ENCODE measurements at regions not wholly inside any gene's neighbourhood (a gene's known extent, or its start where the extent isn't known, plus 50 kb on each side); places are given as distances from the start of the nearest gene placed in this dataset.

GRCh38 chr10:112078003-112078402 is 105.6 kb downstream of the GPAM start:
- Mint-ChIP-seq H3K27ac (no peak overlapping the region), H3K4me1 (peaks cover 4% of the 10 kb centered on the region; the same call in 2 of the 3 replicates), H3K4me3 (no peak overlapping the region), H3K27me3 (ENCODE audit: insufficient read depth, low read depth, poor library complexity) (no peaks in the 10 kb centered on the region), H3K9me3 (no peaks in the 10 kb centered on the region), H3K36me3 (ENCODE audit: low read depth) (no peaks in the 10 kb centered on the region)
- H3K4me2 ChIP-seq, result no peak overlapping the region
- no peaks in the 10 kb centered on the region for H3F3A ChIP-seq (replicated peaks; ENCODE audit: low read depth)
- no peak overlapping the region for H3K27ac ChIP-seq (ENCODE audit: low read depth)
- H3K27me3 ChIP-seq (ENCODE audit: insufficient read depth), result no peaks in the 10 kb centered on the region
- H3K4me3 ChIP-seq, result no peak overlapping the region
- TF ChIP-seq POLR2AphosphoS5 (IDR thresholded peaks at IDR 0.05; ENCODE audit: low read depth) (no peak), EZH2phosphoT487 (IDR thresholded peaks at IDR 0.05; ENCODE audit: unreplicated experiment) (no peak), ZNF331 (CRISPR knock-in tag; IDR thresholded peaks at IDR 0.05; ENCODE audit: low read depth) (no peak), STAT1 (IDR thresholded peaks at IDR 0.05; ENCODE audit: unreplicated experiment) (no peak), CREB1 (CRISPR knock-in tag; IDR thresholded peaks at IDR 0.05; ENCODE audit: low read depth) (no peak)
- H3K79me2 ChIP-seq (replicated peaks; ENCODE audit: insufficient read depth), result no peaks in the 10 kb centered on the region
- H3K9me2 ChIP-seq (ENCODE audit: insufficient read depth), result no peaks in the 10 kb centered on the region
- H3K36me3 ChIP-seq (ENCODE audit: insufficient read depth), result no peaks in the 10 kb centered on the region
- H3K4me1 ChIP-seq (ENCODE audit: insufficient read depth), result 0 out of 2 replicates have a peak, but pooled peaks cover 10% of the 10 kb centered on the region
- no peak for DNase-seq (ENCODE audit: low spot score)
- no peak overlapping the region for H2AFZ ChIP-seq
- no peak for ATAC-seq
- H4K20me1 ChIP-seq (replicated peaks; ENCODE audit: insufficient read depth), result no peaks in the 10 kb centered on the region

GRCh38 chr10:112080231-112080630 is 103.3 kb downstream of the GPAM start:
- no peak for TF ChIP-seq ZNF331 (CRISPR knock-in tag; IDR thresholded peaks at IDR 0.05; ENCODE audit: low read depth)
- no peak for TF ChIP-seq POLR2AphosphoS5 (IDR thresholded peaks at IDR 0.05; ENCODE audit: low read depth)
- no peak for TF ChIP-seq NANOG (IDR thresholded peaks at IDR 0.05; ENCODE audit: borderline replicate concordance)
- no peak for TF ChIP-seq CREB1 (CRISPR knock-in tag; IDR thresholded peaks at IDR 0.05; ENCODE audit: low read depth)
- no peak for TF ChIP-seq EZH2 (IDR thresholded peaks at IDR 0.05; ENCODE audit: low read depth, unreplicated experiment)
- no peak for TF ChIP-seq EZH2phosphoT487 (IDR thresholded peaks at IDR 0.05; ENCODE audit: unreplicated experiment)
- no peak for TF ChIP-seq JUNB (IDR thresholded peaks at IDR 0.05; ENCODE audit: unreplicated experiment)
- Histone ChIP-seq H3K27ac (ENCODE audit: low read depth) (no peak overlapping the region), H3F3A (replicated peaks; ENCODE audit: low read depth) (no peaks in the 10 kb centered on the region), H4K20me1 (replicated peaks; ENCODE audit: insufficient read depth) (no peaks in the 10 kb centered on the region), H3K27me3 (ENCODE audit: insufficient read depth) (no peaks in the 10 kb centered on the region), H3K4me2 (0 out of 2 replicates have a peak overlapping the region, but pooled peaks have one; percentile 36), H2AFZ (no peak overlapping the region), H3K9me2 (ENCODE audit: insufficient read depth) (0 out of 2 replicates have a peak, but pooled peaks cover under 1% of the 10 kb centered on the region), H3K4me3 (no peak overlapping the region), H3K36me3 (ENCODE audit: insufficient read depth) (no peaks in the 10 kb centered on the region), H3K79me2 (replicated peaks; ENCODE audit: insufficient read depth) (no peaks in the 10 kb centered on the region), H3K4me1 (ENCODE audit: insufficient read depth) (0 out of 2 replicates have a peak, but pooled peaks cover 10% of the 10 kb centered on the region)
- no peak overlapping the region for H3K27ac Mint-ChIP-seq
- DNase-seq (ENCODE audit: low spot score), result peak; percentile 12
- peaks cover 4% of the 10 kb centered on the region; the same call in 2 of the 3 replicates for H3K4me1 Mint-ChIP-seq
- H3K27me3 Mint-ChIP-seq (ENCODE audit: insufficient read depth, low read depth, poor library complexity), result no peaks in the 10 kb centered on the region
- H3K36me3 Mint-ChIP-seq (ENCODE audit: low read depth), result no peaks in the 10 kb centered on the region
- no peaks in the 10 kb centered on the region for H3K9me3 Mint-ChIP-seq
- no peak overlapping the region for H3K4me3 Mint-ChIP-seq
- peak; percentile 61 for ATAC-seq

- H2AFZ ChIP-seq, result no peak overlapping the region
- ATAC-seq (no peak), DNase-seq (ENCODE audit: low spot score) (no peak)
- Mint-ChIP-seq H3K4me3 (no peak overlapping the region), H3K27me3 (ENCODE audit: insufficient read depth, low read depth, poor library complexity) (no peaks in the 10 kb centered on the region), H3K27ac (no peak overlapping the region), H3K9me3 (no peaks in the 10 kb centered on the region), H3K36me3 (ENCODE audit: low read depth) (no peaks in the 10 kb centered on the region), H3K4me1 (peaks cover 4% of the 10 kb centered on the region; the same call in 2 of the 3 replicates)
- no peak overlapping the region for H3K4me3 ChIP-seq
- 0 out of 2 replicates have a peak, but pooled peaks cover 4% of the 10 kb centered on the region for H3K9me2 ChIP-seq (ENCODE audit: insufficient read depth)
- no peak overlapping the region for H3K4me2 ChIP-seq
- 0 out of 2 replicates have a peak, but pooled peaks cover 10% of the 10 kb centered on the region for H3K4me1 ChIP-seq (ENCODE audit: insufficient read depth)
- no peaks in the 10 kb centered on the region for H3K36me3 ChIP-seq (ENCODE audit: insufficient read depth)
- H3K27me3 ChIP-seq (ENCODE audit: insufficient read depth), result no peaks in the 10 kb centered on the region
- H3K27ac ChIP-seq (ENCODE audit: low read depth), result no peak overlapping the region
- no peaks in the 10 kb centered on the region for H3K79me2 ChIP-seq (replicated peaks; ENCODE audit: insufficient read depth)
- no peaks in the 10 kb centered on the region for H3F3A ChIP-seq (replicated peaks; ENCODE audit: low read depth)
- H4K20me1 ChIP-seq (replicated peaks; ENCODE audit: insufficient read depth), result no peaks in the 10 kb centered on the region
- TF ChIP-seq JUNB (IDR thresholded peaks at IDR 0.05; ENCODE audit: unreplicated experiment), result no peak
- TF ChIP-seq NANOG (IDR thresholded peaks at IDR 0.05; ENCODE audit: borderline replicate concordance), result no peak
- no peak for TF ChIP-seq REST (IDR thresholded peaks at IDR 0.05; ENCODE audit: unreplicated experiment)
- no peak for TF ChIP-seq CTCF (conservative IDR thresholded peaks at IDR 0.05; ENCODE audit: low read depth in 2 of 2)
- TF ChIP-seq STAT1 (IDR thresholded peaks at IDR 0.05; ENCODE audit: unreplicated experiment), result no peak
- no peak for TF ChIP-seq ETS1 (IDR thresholded peaks at IDR 0.05)
- no peak for TF ChIP-seq EZH2 (IDR thresholded peaks at IDR 0.05; ENCODE audit: low read depth, unreplicated experiment)
- no peak for TF ChIP-seq ZNF114 (CRISPR knock-in tag; IDR thresholded peaks at IDR 0.05)
- no peak for TF ChIP-seq EZH2phosphoT487 (IDR thresholded peaks at IDR 0.05; ENCODE audit: unreplicated experiment)
Observed at GRCh38 chr10:112082120-112082519, 101.4 kb downstream of the GPAM start.
